ENCODE measurements at regions not wholly inside any gene's neighbourhood (a gene's known extent, or its start where the extent isn't known, plus 50 kb on each side); places are given as distances from the start of the nearest gene placed in this dataset.

- no peak overlapping the region for H3K4me3 ChIP-seq (ENCODE audit: low read depth, low read length)
- TF ChIP-seq, protein P1, sequence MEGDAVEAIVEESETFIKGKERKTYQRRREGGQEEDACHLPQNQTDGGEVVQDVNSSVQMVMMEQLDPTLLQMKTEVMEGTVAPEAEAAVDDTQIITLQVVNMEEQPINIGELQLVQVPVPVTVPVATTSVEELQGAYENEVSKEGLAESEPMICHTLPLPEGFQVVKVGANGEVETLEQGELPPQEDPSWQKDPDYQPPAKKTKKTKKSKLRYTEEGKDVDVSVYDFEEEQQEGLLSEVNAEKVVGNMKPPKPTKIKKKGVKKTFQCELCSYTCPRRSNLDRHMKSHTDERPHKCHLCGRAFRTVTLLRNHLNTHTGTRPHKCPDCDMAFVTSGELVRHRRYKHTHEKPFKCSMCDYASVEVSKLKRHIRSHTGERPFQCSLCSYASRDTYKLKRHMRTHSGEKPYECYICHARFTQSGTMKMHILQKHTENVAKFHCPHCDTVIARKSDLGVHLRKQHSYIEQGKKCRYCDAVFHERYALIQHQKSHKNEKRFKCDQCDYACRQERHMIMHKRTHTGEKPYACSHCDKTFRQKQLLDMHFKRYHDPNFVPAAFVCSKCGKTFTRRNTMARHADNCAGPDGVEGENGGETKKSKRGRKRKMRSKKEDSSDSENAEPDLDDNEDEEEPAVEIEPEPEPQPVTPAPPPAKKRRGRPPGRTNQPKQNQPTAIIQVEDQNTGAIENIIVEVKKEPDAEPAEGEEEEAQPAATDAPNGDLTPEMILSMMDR (conservative IDR thresholded peaks at IDR 0.05; ENCODE audit: low read depth, low read length), result no peak
- DNase-seq (ENCODE audit: low read depth), result no peak
These were observed 99.0 kb upstream of the SSTR1 start for GRCh38 chr14:38108681-38109080.

DNA sequence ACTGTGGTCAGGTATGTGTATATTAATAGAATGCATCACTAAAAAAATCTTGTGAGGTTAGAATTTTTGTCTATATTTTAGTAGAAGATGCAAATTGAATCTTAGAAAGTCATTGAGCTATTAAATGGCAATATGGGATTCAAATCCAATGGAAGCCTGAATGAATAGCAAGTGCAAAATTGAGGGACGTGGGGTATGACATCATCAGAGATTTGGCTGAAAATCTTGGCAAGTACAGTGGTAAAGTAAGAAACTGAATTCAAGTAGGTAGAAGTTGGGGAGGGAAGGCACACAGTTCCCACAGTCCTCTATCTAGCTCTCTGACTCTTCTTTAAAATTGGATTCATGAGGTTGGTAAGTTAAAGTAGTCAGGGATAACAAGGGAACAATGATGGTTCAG, 97.4 kb upstream of the SSTR1 start:
- TF ChIP-seq, protein P1 (conservative IDR thresholded peaks at IDR 0.05; ENCODE audit: low read depth, low read length), result no peak
- DNase-seq (ENCODE audit: low read depth), result no peak
- no peak overlapping the region for H3K4me3 ChIP-seq (ENCODE audit: low read depth, low read length)

GRCh38 chr14:38111046-38111445, 96.7 kb upstream of the SSTR1 start:
- no peak overlapping the region for H3K4me3 ChIP-seq (ENCODE audit: low read depth, low read length)
- TF ChIP-seq, protein P1 (conservative IDR thresholded peaks at IDR 0.05; ENCODE audit: low read depth, low read length), result no peak
- no peak for DNase-seq (ENCODE audit: low read depth)

DNA sequence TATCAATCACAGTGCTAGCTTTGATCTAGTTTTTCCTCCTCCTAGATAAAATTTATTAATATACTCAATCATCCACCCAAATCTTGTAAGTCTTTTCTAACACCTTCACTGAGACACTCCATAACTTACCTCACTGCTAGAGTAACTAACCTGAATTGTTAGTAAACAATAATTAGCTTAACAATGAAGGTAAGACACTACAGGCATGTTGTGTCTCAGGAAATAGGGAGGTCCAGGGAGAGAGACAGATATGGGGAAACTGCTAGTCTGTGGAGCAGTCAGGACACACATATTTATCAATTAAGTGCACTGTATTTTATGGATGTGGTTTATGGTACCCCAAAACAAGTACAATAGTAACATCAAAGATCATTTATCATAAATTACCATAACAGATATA, 94.2 kb upstream of the SSTR1 start:
- no peak for DNase-seq (ENCODE audit: low read depth)
- H3K4me3 ChIP-seq (ENCODE audit: low read depth, low read length), result no peak overlapping the region
- TF ChIP-seq, protein P1 (conservative IDR thresholded peaks at IDR 0.05; ENCODE audit: low read depth, low read length), result no peak

GRCh38 chr14:38116895-38117294, 90.8 kb upstream of the SSTR1 start:
- DNase-seq (ENCODE audit: low read depth), result no peak
- TF ChIP-seq, protein P1 (conservative IDR thresholded peaks at IDR 0.05; ENCODE audit: low read depth, low read length), result no peak
- H3K4me3 ChIP-seq (ENCODE audit: low read depth, low read length), result no peak overlapping the region

GRCh38 chr14:38120109-38120508, 87.6 kb upstream of the SSTR1 start:
- TF ChIP-seq, protein P1 (conservative IDR thresholded peaks at IDR 0.05; ENCODE audit: low read depth, low read length), result no peak
- no peak overlapping the region for H3K4me3 ChIP-seq (ENCODE audit: low read depth, low read length)
- DNase-seq (ENCODE audit: low read depth), result no peak

- no peak overlapping the region for H3K4me3 ChIP-seq (ENCODE audit: low read depth, low read length)
- DNase-seq (ENCODE audit: low read depth), result no peak
- TF ChIP-seq, protein P1 (conservative IDR thresholded peaks at IDR 0.05; ENCODE audit: low read depth, low read length), result no peak
These were observed 86.2 kb upstream of the SSTR1 start for GRCh38 chr14:38121320-38122020.
